ENCODE measurements at regions not wholly inside any gene's neighbourhood (a gene's known extent, or its start where the extent isn't known, plus 50 kb on each side); places are given as distances from the start of the nearest gene placed in this dataset.

- DNase-seq (ENCODE audit: low read depth in 1 of 2, low spot score in 2 of 2) = no peak
- Histone ChIP-seq H3K4me1 (replicated peaks in 1 of 4; ENCODE audit: control insufficient read depth in 3 of 4, insufficient read depth in 4 of 4, low read length in 3 of 4) (no peaks in the 10 kb centered on the region; a peak in 1 of 7 replicates), H3K4me3 (ENCODE audit: extremely low read depth in 1 of 4, insufficient read depth in 2 of 4, low read depth in 3 of 4, low read length in 4 of 4) (no peak overlapping the region), H2BK120ac (replicated peaks; ENCODE audit: low read depth, low read length) (no peak overlapping the region), H4K8ac (ENCODE audit: extremely low read depth, insufficient read depth, low read length) (no peak overlapping the region), H2BK5ac (ENCODE audit: low read depth, low read length) (no peak overlapping the region), H2AK5ac (ENCODE audit: low read depth, low read length) (no peak overlapping the region), H2BK20ac (ENCODE audit: low read length) (no peak overlapping the region), H4K91ac (replicated peaks; ENCODE audit: insufficient read length, low read length) (no peak overlapping the region), H3K27me3 (replicated peaks in 1 of 4; ENCODE audit: control insufficient read depth in 3 of 4, extremely low read depth in 1 of 4, insufficient read depth in 3 of 4, low read length in 3 of 4) (no peaks in the 10 kb centered on the region), H3K23me2 (ENCODE audit: low read depth, low read length) (peaks cover 8% of the 10 kb centered on the region), H4K5ac (ENCODE audit: insufficient read length, low read depth, low read length) (no peak overlapping the region), H4K20me1 (replicated peaks in 1 of 2; ENCODE audit: control insufficient read depth in 1 of 2, insufficient read depth in 2 of 2, low read length in 2 of 2) (peaks cover 0 to 4% of the 10 kb centered on the region in 2 experiments), H3K23ac (ENCODE audit: insufficient read length) (no peak overlapping the region), H3K9ac (replicated peaks in 1 of 4; ENCODE audit: extremely low read depth in 1 of 4, low read depth in 3 of 4, low read length in 3 of 4) (no peak overlapping the region), H3K4ac (replicated peaks; ENCODE audit: insufficient read length, low read depth, low read length) (no peak overlapping the region), H3K56ac (replicated peaks; ENCODE audit: insufficient read length, low read depth, low read length) (no peak overlapping the region), H3K79me1 (ENCODE audit: low read depth, low read length) (no peaks in the 10 kb centered on the region), H3K4me2 (ENCODE audit: insufficient read depth in 1 of 2, low read depth in 2 of 2, low read length in 2 of 2) (no peak overlapping the region), H3K79me2 (ENCODE audit: control insufficient read depth in 1 of 2, insufficient read depth in 2 of 2, low read length in 2 of 2) (no peaks in the 10 kb centered on the region), H3K36me3 (ENCODE audit: control insufficient read depth in 2 of 4, insufficient read depth in 4 of 4, low read length in 3 of 4) (no peaks in the 10 kb centered on the region), H3K27ac (ENCODE audit: low read depth, low read length) (no peak overlapping the region), H3K9me3 (ENCODE audit: insufficient read depth in 2 of 2, low read depth in 1 of 2, low read length in 1 of 2) (no peaks in the 10 kb centered on the region), H2BK12ac (ENCODE audit: low read depth, low read length) (no peak overlapping the region), H2BK15ac (ENCODE audit: low read length) (no peak overlapping the region), H3K18ac (ENCODE audit: extremely low read depth, low read length) (no peak overlapping the region), H2AFZ (ENCODE audit: low read length) (0 out of 2 replicates have a peak overlapping the region, but pooled peaks have one; percentile 1), H3K14ac (ENCODE audit: insufficient read length) (no peak overlapping the region)
- TF ChIP-seq MAFK (IDR thresholded peaks at IDR 0.05; ENCODE audit: low read depth, low read length) = no peak
- TF ChIP-seq TBP (IDR thresholded peaks at IDR 0.05; ENCODE audit: low read depth, low read length) = no peak
- no peak for TF ChIP-seq GTF2F1 (IDR thresholded peaks at IDR 0.05; ENCODE audit: borderline replicate concordance, low read depth, low read length)
- no peak for TF ChIP-seq CBX5 (IDR thresholded peaks at IDR 0.05; ENCODE audit: low read depth, low read length)
- no peak for TF ChIP-seq POU5F1 (IDR thresholded peaks at IDR 0.05; ENCODE audit: low read depth, low read length)
- TF ChIP-seq RXRA (IDR thresholded peaks at IDR 0.05; ENCODE audit: insufficient read depth, low read depth, low read length) = no peak
- TF ChIP-seq TAF1 (IDR thresholded peaks at IDR 0.05; ENCODE audit: low read depth, low read length) = no peak
- 92% methylated on average over 7 of the region's 7 CpGs; no CpG with 5 or more reads in 1 of the 2 experiments for WGBS, 2 experiments (ENCODE audit: extremely low coverage in 1 of 2, insufficient coverage in 1 of 2, insufficient read length in 1 of 2, insufficient replicate concordance in 2 of 2, low coverage in 1 of 2, low lambda C conversion rate in 2 of 2, missing lambda C conversion rate in 1 of 2)
- POLR2A ChIA-PET (ENCODE audit: partially characterized antibody) = no interaction called here
- CTCF ChIA-PET (ENCODE audit: partially characterized antibody) = interaction anchor here (0.5 to 1.7 kb wide), 4 partner anchors 15 to 836 kb away, joined by 3 to 7 read pairs (median 4); no protein-coding TSS in a partner anchor
- no peak for FAIRE-seq
These were observed 52.0 kb downstream of the TNP1 start for GRCh38 chr2:216807857-216808272.

Measured in H1 (cell line).